Adrenal gland (tissue), 9 donors: ENCODE measurements at regions not wholly inside any gene's neighbourhood (a gene's known extent, or its start where the extent isn't known, plus 50 kb on each side); places are given as distances from the start of the nearest gene placed in this dataset.

Source experiments
- DNase-seq, 7 donors: peaks; one replicate each; pipeline ENCODE4 v3.0.0-alpha.2; 2019 to 2020
- H3K27ac ChIP-seq, 5 donors: fragments of 200-600 bp; sonication (generic) in 4 of 5; 1 replicate in 3 of 5; 2 replicates in 2 of 5; pipeline versions ENCODE4 v1.5.1 to v1.8.0; 2016 to 2020; ENCODE audit warnings: mild to moderate bottlenecking in 1 of 5
- H3K27me3 ChIP-seq: fragments of 200-600 bp; 2 replicates; pipeline ENCODE4 v1.8.0; 2021
- H3K36me3 ChIP-seq, 2 donors: fragments of 200-600 bp; replicated peaks in 1 of 2; 1 replicate in 1 of 2; 2 replicates in 1 of 2; pipeline versions ENCODE4 v1.5.1 to v1.8.0; 2018 to 2022
- H3K4me1 ChIP-seq, 2 donors: fragments of 200-600 bp; replicated peaks in 1 of 2; 1 replicate in 1 of 2; 2 replicates in 1 of 2; pipeline versions ENCODE4 v1.5.1 to v1.8.0; 2018 to 2021
- H3K4me3 ChIP-seq, 4 donors: fragments of 200-600 bp; sonication (generic) in 3 of 4; one replicate each; pipeline ENCODE4 v1.5.1; 2016 to 2018
- H3K9me3 ChIP-seq, 3 donors: fragments of 200-600 bp; sonication (generic) in 1 of 3; replicated peaks in 1 of 3; 1 replicate in 2 of 3; 2 replicates in 1 of 3; pipeline versions ENCODE4 v1.5.1 to v1.8.0; 2016 to 2021
- POLR2A ChIP-seq, 2 donors: fragments of 450-650 bp; IDR thresholded peaks; one replicate each; pipeline ENCODE4 v1.6.1; 2017; ENCODE audit warnings: antibody characterized with exemption in 2 of 2, mild to moderate bottlenecking in 2 of 2, moderate library complexity in 1 of 2
- WGBS, 4 donors: extraction: QIAGEN DNeasy Blood & Tissue Kit in 2 of 4; methylation state at CpG; one replicate each; pipeline versions ENCODE4 v1.1.5 to v1.1.7; 2013 to 2017; 5-methylcytosine and 5-hydroxymethylcytosine counted together
- intact Hi-C, 2 donors: fragments of 100-400 bp; cut with DNase I; formaldehyde crosslinking; loops; one replicate each; pipeline versions ENCODE4 v1.14.1 to v1.15.0; 2022 to 2023
- TF ChIP-seq, protein P1 (sequence below), 6 experiments: fragments of 450-650 bp in 4 of 6; fragments of 200-600 bp in 2 of 6; sonication (generic) in 1 of 6; IDR thresholded peaks; 1 replicate in 5 of 6; 2 replicates in 1 of 6; pipeline versions ENCODE4 v1.5.1 to v1.8.0; 2016 to 2021; ENCODE audit warnings: antibody characterized with exemption in 6 of 6, mild to moderate bottlenecking in 2 of 6, moderate library complexity in 1 of 6
- donor health status: healthy with polysubstance abuse.
- donor health status: Bipolar disorder and iron deficiency.
- donor health status: DM: yes; HTN: yes; CAD: no.
- donor health status: DM: no; HTN: no; CAD: no.
- donor health status: DM: no; HTN: no; CAD: no.

DNA sequence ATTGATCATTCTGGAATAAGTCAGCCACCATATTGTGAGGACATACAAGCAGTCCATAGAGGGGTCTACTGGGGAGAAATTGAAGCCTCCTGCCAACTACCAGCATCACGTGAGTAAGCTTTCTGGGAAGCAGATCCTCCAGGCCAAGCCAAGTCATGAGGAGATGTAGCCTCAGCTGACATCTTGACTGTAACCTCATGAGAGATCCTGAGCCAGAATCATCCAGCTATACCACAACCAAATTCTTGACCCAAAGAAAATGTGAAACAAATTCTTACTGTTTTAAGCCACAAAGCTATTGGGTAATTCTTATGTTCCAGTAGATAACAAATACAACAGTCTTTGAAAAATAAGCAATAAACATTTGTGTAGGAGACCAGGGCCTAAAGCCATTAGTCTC, 479.4 kb upstream of the DCN start:
- no peaks in the 10 kb centered on the region for H3K27me3 ChIP-seq
- H3K9me3 ChIP-seq, result no peaks in the 10 kb centered on the region
- H3K27ac ChIP-seq, result no peak overlapping the region
- no peak for TF ChIP-seq POLR2A (IDR thresholded peaks at IDR 0.05)
- TF ChIP-seq, protein P1, sequence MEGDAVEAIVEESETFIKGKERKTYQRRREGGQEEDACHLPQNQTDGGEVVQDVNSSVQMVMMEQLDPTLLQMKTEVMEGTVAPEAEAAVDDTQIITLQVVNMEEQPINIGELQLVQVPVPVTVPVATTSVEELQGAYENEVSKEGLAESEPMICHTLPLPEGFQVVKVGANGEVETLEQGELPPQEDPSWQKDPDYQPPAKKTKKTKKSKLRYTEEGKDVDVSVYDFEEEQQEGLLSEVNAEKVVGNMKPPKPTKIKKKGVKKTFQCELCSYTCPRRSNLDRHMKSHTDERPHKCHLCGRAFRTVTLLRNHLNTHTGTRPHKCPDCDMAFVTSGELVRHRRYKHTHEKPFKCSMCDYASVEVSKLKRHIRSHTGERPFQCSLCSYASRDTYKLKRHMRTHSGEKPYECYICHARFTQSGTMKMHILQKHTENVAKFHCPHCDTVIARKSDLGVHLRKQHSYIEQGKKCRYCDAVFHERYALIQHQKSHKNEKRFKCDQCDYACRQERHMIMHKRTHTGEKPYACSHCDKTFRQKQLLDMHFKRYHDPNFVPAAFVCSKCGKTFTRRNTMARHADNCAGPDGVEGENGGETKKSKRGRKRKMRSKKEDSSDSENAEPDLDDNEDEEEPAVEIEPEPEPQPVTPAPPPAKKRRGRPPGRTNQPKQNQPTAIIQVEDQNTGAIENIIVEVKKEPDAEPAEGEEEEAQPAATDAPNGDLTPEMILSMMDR (IDR thresholded peaks at IDR 0.05), result no peak
- no peak for DNase-seq
- no peaks in the 10 kb centered on the region for H3K36me3 ChIP-seq
- no peak overlapping the region for H3K4me3 ChIP-seq
- 75 to 84% (median 84%) methylated on average over 1 of the region's 1 CpG for WGBS, 4 donors
- intact Hi-C loops, result no loop called here
- no peaks in the 10 kb centered on the region for H3K4me1 ChIP-seq

DNA sequence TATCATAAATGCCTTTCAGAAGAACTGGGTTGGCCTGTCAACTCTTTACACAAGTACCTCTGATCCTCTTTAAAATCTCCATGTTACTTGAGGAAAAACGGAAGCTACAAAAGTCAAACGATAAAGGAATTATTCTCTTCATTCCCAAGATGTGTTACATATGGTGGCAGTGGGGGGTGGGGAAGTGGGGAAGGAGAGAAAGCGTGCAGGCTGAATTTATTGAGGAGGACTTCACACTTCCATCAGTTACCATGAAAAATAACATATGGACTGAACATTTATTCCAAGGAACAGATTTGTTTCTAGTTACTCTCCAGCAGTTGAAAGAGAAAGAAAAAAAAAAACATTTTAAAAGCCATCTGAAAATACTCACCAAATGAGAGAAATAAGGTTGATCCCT, 474.4 kb upstream of the DCN start:
- intact Hi-C loops, result no loop called here
- Histone ChIP-seq H3K27me3 (no peaks in the 10 kb centered on the region), H3K4me3 (no peak overlapping the region), H3K27ac (no peak overlapping the region), H3K4me1 (no peaks in the 10 kb centered on the region), H3K9me3 (no peaks in the 10 kb centered on the region), H3K36me3 (no peaks in the 10 kb centered on the region)
- no peak for TF ChIP-seq POLR2A (IDR thresholded peaks at IDR 0.05)
- TF ChIP-seq, protein P1 (IDR thresholded peaks at IDR 0.05), result no peak
- DNase-seq, result no peak
- 73 to 98% (median 83%) methylated on average over 3 of the region's 3 CpGs for WGBS, 4 donors

DNA sequence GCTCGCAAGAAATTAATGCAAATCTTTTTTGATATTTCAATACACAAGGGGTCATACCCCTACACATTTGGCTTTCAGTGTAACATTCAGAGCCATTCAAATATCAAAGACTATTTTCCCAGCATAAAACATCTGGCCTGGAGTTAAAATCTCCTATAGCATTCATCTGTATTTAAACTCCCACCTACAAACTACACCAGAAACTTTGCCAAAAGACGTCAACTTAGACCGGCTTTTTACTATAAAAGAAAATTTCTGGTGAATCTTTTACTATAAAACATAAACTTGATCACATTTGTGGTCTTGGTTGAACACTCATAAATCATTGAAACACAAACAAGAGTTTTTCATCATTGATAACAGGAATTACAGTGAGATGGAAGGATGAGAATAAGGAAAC, 473.3 kb upstream of the DCN start:
- H3K4me1 ChIP-seq, result no peaks in the 10 kb centered on the region
- no peak for TF ChIP-seq POLR2A (IDR thresholded peaks at IDR 0.05)
- TF ChIP-seq, protein P1 (IDR thresholded peaks at IDR 0.05), result no peak
- H3K4me3 ChIP-seq, result no peak overlapping the region

DNA sequence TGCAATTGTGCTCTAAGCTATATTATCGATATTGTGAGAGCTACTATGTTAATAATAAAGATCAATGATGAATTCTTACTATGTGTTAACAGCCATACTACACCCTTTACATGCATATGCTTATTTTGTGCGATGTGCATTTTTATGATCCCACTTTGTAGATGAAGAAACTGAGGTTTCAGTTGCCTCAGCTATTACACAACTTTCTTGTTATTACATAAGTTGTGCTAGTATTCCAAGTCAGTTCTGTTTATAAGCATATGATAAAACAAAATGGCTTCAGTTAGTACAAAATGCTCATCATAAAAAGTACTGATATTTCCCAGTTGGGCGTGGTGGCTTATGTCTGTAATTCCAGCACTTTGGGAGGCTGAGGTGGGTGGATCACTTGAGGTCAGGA, 471.5 kb upstream of the DCN start:
- Histone ChIP-seq H3K4me1 (peaks cover 0 to under 1% of the 10 kb centered on the region in 2 donors), H3K9me3 (peaks cover 0 to 4% (median 0%) of the 10 kb centered on the region in 3 donors), H3K36me3 (no peaks in the 10 kb centered on the region), H3K4me3 (no peak overlapping the region), H3K27me3 (no peaks in the 10 kb centered on the region), H3K27ac (no peak overlapping the region)
- DNase-seq, result no peak
- intact Hi-C loops, result no loop called here
- no peak for TF ChIP-seq POLR2A (IDR thresholded peaks at IDR 0.05)
- TF ChIP-seq, protein P1 (IDR thresholded peaks at IDR 0.05), result no peak
- 94 to 98% (median 95%) methylated on average over 3 of the region's 3 CpGs for WGBS, 4 donors

More for the DNA sequence above, 473.3 kb upstream of the DCN start:
- 90 to 97% (median 92%) methylated on average over 3 of the region's 3 CpGs for WGBS, 4 donors
- Histone ChIP-seq H3K36me3 (no peaks in the 10 kb centered on the region), H3K27me3 (no peaks in the 10 kb centered on the region), H3K27ac (no peak overlapping the region), H3K9me3 (no peaks in the 10 kb centered on the region)
- no peak for DNase-seq
- intact Hi-C loops, result no loop called here
